ENCODE measurements at regions not wholly inside any gene's neighbourhood (a gene's known extent, or its start where the extent isn't known, plus 50 kb on each side); places are given as distances from the start of the nearest gene placed in this dataset.

GRCh38 chr14:83744224-83744623 lies 1785.7 kb upstream of the FLRT2 start:
- ChIA-PET POLR2A (no interaction called here), CTCF (no interaction called here)
- Histone ChIP-seq H3K9me3 (no peaks in the 10 kb centered on the region), H3K27ac (ENCODE audit: low read length) (no peak overlapping the region), H3K4me3 (ENCODE audit: control insufficient read depth in 1 of 2, extremely low read depth in 1 of 2, low read length in 1 of 2) (no peak overlapping the region), H3K4me1 (ENCODE audit: control insufficient read depth in 1 of 2, extremely low read depth in 1 of 2, insufficient read depth in 2 of 2, low read length in 2 of 2) (no peaks in the 10 kb centered on the region), H3K36me3 (ENCODE audit: control insufficient read depth in 2 of 2, extremely low read depth in 1 of 2, insufficient read depth in 1 of 2, low read length in 1 of 2) (no peaks in the 10 kb centered on the region), H3K27me3 (replicated peaks in 1 of 2; ENCODE audit: control insufficient read depth in 2 of 2, extremely low read depth in 1 of 2, insufficient read depth in 2 of 2, low read length in 1 of 2) (no peaks in the 10 kb centered on the region)
- no peaks in the 10 kb centered on the region for H3K36me3 Mint-ChIP-seq
- ATAC-seq (replicated peaks in 1 of 4): no peak
- no peak for DNase-seq
- H3K27ac Mint-ChIP-seq: no peak overlapping the region
- no CpG with 5 or more reads among the region's 1 CpG for WGBS (ENCODE audit: insufficient coverage)
- no peak overlapping the region for H3K4me3 Mint-ChIP-seq
- no peaks in the 10 kb centered on the region for H3K27me3 Mint-ChIP-seq
- peaks cover 7 to 27% (median 15%) of the 10 kb centered on the region in 3 donors for H3K9me3 Mint-ChIP-seq
- no peaks in the 10 kb centered on the region for H3K4me1 Mint-ChIP-seq

- no peak overlapping the region for H3K27ac Mint-ChIP-seq
- H3K36me3 Mint-ChIP-seq: no peaks in the 10 kb centered on the region
- no peak overlapping the region for H3K4me3 Mint-ChIP-seq
- ChIA-PET POLR2A (no interaction called here), CTCF (no interaction called here)
- no peaks in the 10 kb centered on the region for H3K4me1 Mint-ChIP-seq
- H3K4me1 ChIP-seq (ENCODE audit: control insufficient read depth in 1 of 2, extremely low read depth in 1 of 2, insufficient read depth in 2 of 2, low read length in 2 of 2): no peaks in the 10 kb centered on the region
- H3K9me3 Mint-ChIP-seq: peaks cover 7 to 31% (median 18%) of the 10 kb centered on the region in 3 donors
- no peaks in the 10 kb centered on the region for H3K27me3 ChIP-seq (replicated peaks in 1 of 2; ENCODE audit: control insufficient read depth in 2 of 2, extremely low read depth in 1 of 2, insufficient read depth in 2 of 2, low read length in 1 of 2)
- no peaks in the 10 kb centered on the region for H3K36me3 ChIP-seq (ENCODE audit: control insufficient read depth in 2 of 2, extremely low read depth in 1 of 2, insufficient read depth in 1 of 2, low read length in 1 of 2)
- H3K27ac ChIP-seq (ENCODE audit: low read length): no peak overlapping the region
- DNase-seq: no peak
- no peaks in the 10 kb centered on the region for H3K9me3 ChIP-seq
- ATAC-seq (replicated peaks in 1 of 4): no peak
- no CpG with 5 or more reads among the region's 2 CpGs for WGBS (ENCODE audit: insufficient coverage)
- H3K27me3 Mint-ChIP-seq: no peaks in the 10 kb centered on the region
- no peak overlapping the region for H3K4me3 ChIP-seq (ENCODE audit: control insufficient read depth in 1 of 2, extremely low read depth in 1 of 2, low read length in 1 of 2)
Measured at GRCh38 chr14:83744891-83745290, 1785.1 kb upstream of the FLRT2 start.

GRCh38 chr14:83746336-83746735 lies 1783.6 kb upstream of the FLRT2 start:
- Mint-ChIP-seq H3K9me3 (peaks cover 4 to 27% (median 18%) of the 10 kb centered on the region in 3 donors), H3K4me1 (no peaks in the 10 kb centered on the region), H3K4me3 (no peak overlapping the region), H3K27me3 (no peaks in the 10 kb centered on the region), H3K36me3 (no peaks in the 10 kb centered on the region), H3K27ac (no peak overlapping the region)
- ATAC-seq (replicated peaks in 1 of 4): no peak
- no peaks in the 10 kb centered on the region for H3K4me1 ChIP-seq (ENCODE audit: control insufficient read depth in 1 of 2, extremely low read depth in 1 of 2, insufficient read depth in 2 of 2, low read length in 2 of 2)
- H3K4me3 ChIP-seq (ENCODE audit: control insufficient read depth in 1 of 2, extremely low read depth in 1 of 2, low read length in 1 of 2): no peak overlapping the region
- ChIA-PET CTCF (no interaction called here), POLR2A (no interaction called here)
- H3K27me3 ChIP-seq (replicated peaks in 1 of 2; ENCODE audit: control insufficient read depth in 2 of 2, extremely low read depth in 1 of 2, insufficient read depth in 2 of 2, low read length in 1 of 2): no peaks in the 10 kb centered on the region
- 100% methylated on average over 1 of the region's 3 CpGs for WGBS (ENCODE audit: insufficient coverage)
- no peaks in the 10 kb centered on the region for H3K36me3 ChIP-seq (ENCODE audit: control insufficient read depth in 2 of 2, extremely low read depth in 1 of 2, insufficient read depth in 1 of 2, low read length in 1 of 2)
- DNase-seq: no peak
- no peaks in the 10 kb centered on the region for H3K9me3 ChIP-seq
- H3K27ac ChIP-seq (ENCODE audit: low read length): no peak overlapping the region

GRCh38 chr14:83757916-83758315 lies 1772.0 kb upstream of the FLRT2 start:
- ATAC-seq (replicated peaks in 1 of 4): no peak
- H3K36me3 Mint-ChIP-seq: no peaks in the 10 kb centered on the region
- H3K27me3 Mint-ChIP-seq: no peaks in the 10 kb centered on the region
- H3K9me3 ChIP-seq: no peaks in the 10 kb centered on the region
- H3K27ac Mint-ChIP-seq: no peak overlapping the region
- H3K27me3 ChIP-seq (replicated peaks in 1 of 2; ENCODE audit: control insufficient read depth in 2 of 2, extremely low read depth in 1 of 2, insufficient read depth in 2 of 2, low read length in 1 of 2): no peaks in the 10 kb centered on the region
- no peaks in the 10 kb centered on the region for H3K4me1 Mint-ChIP-seq
- H3K36me3 ChIP-seq (ENCODE audit: control insufficient read depth in 2 of 2, extremely low read depth in 1 of 2, insufficient read depth in 1 of 2, low read length in 1 of 2): no peaks in the 10 kb centered on the region
- POLR2A ChIA-PET: no interaction called here
- WGBS (ENCODE audit: insufficient coverage): no CpG with 5 or more reads among the region's 3 CpGs
- H3K4me3 ChIP-seq (ENCODE audit: control insufficient read depth in 1 of 2, extremely low read depth in 1 of 2, low read length in 1 of 2): no peak overlapping the region
- no peaks in the 10 kb centered on the region for H3K4me1 ChIP-seq (ENCODE audit: control insufficient read depth in 1 of 2, extremely low read depth in 1 of 2, insufficient read depth in 2 of 2, low read length in 2 of 2)
- DNase-seq: no peak
- CTCF ChIA-PET: no interaction called here
- no peak overlapping the region for H3K27ac ChIP-seq (ENCODE audit: low read length)
- H3K4me3 Mint-ChIP-seq: no peak overlapping the region
- peaks cover 0 to 8% (median 6%) of the 10 kb centered on the region in 3 donors for H3K9me3 Mint-ChIP-seq

GRCh38 chr14:83764656-83765599 lies 1765.0 kb upstream of the FLRT2 start:
- Mint-ChIP-seq H3K9me3 (peaks cover 4 to 26% (median 12%) of the 10 kb centered on the region in 3 donors), H3K4me3 (no peak overlapping the region), H3K27ac (no peak overlapping the region), H3K4me1 (no peaks in the 10 kb centered on the region), H3K27me3 (no peaks in the 10 kb centered on the region), H3K36me3 (no peaks in the 10 kb centered on the region)
- ChIA-PET POLR2A (no interaction called here), CTCF (no interaction called here)
- H3K4me1 ChIP-seq (ENCODE audit: control insufficient read depth in 1 of 2, extremely low read depth in 1 of 2, insufficient read depth in 2 of 2, low read length in 2 of 2): no peaks in the 10 kb centered on the region
- H3K9me3 ChIP-seq: no peaks in the 10 kb centered on the region
- no peaks in the 10 kb centered on the region for H3K27me3 ChIP-seq (replicated peaks in 1 of 2; ENCODE audit: control insufficient read depth in 2 of 2, extremely low read depth in 1 of 2, insufficient read depth in 2 of 2, low read length in 1 of 2)
- no peaks in the 10 kb centered on the region for H3K36me3 ChIP-seq (ENCODE audit: control insufficient read depth in 2 of 2, extremely low read depth in 1 of 2, insufficient read depth in 1 of 2, low read length in 1 of 2)
- no peak overlapping the region for H3K4me3 ChIP-seq (ENCODE audit: control insufficient read depth in 1 of 2, extremely low read depth in 1 of 2, low read length in 1 of 2)
- H3K27ac ChIP-seq (ENCODE audit: low read length): no peak overlapping the region
- WGBS (ENCODE audit: insufficient coverage): 56% methylated on average over 1 of the region's 8 CpGs
- ATAC-seq (replicated peaks in 1 of 4): no peak
- no peak for DNase-seq

- Mint-ChIP-seq H3K36me3 (no peaks in the 10 kb centered on the region), H3K4me1 (no peaks in the 10 kb centered on the region), H3K27me3 (no peaks in the 10 kb centered on the region), H3K27ac (no peak overlapping the region), H3K4me3 (no peak overlapping the region), H3K9me3 (peaks cover 4 to 21% (median 18%) of the 10 kb centered on the region in 3 donors)
- H3K36me3 ChIP-seq (ENCODE audit: control insufficient read depth in 2 of 2, extremely low read depth in 1 of 2, insufficient read depth in 1 of 2, low read length in 1 of 2): no peaks in the 10 kb centered on the region
- ATAC-seq (replicated peaks in 1 of 4): no peak
- no peak overlapping the region for H3K4me3 ChIP-seq (ENCODE audit: control insufficient read depth in 1 of 2, extremely low read depth in 1 of 2, low read length in 1 of 2)
- H3K27me3 ChIP-seq (replicated peaks in 1 of 2; ENCODE audit: control insufficient read depth in 2 of 2, extremely low read depth in 1 of 2, insufficient read depth in 2 of 2, low read length in 1 of 2): no peaks in the 10 kb centered on the region
- DNase-seq: no peak
- H3K9me3 ChIP-seq: no peaks in the 10 kb centered on the region
- H3K4me1 ChIP-seq (ENCODE audit: control insufficient read depth in 1 of 2, extremely low read depth in 1 of 2, insufficient read depth in 2 of 2, low read length in 2 of 2): no peaks in the 10 kb centered on the region
- WGBS (ENCODE audit: insufficient coverage): no CpG with 5 or more reads among the region's 1 CpG
- H3K27ac ChIP-seq (ENCODE audit: low read length): no peak overlapping the region
- ChIA-PET POLR2A (no interaction called here), CTCF (interaction anchor here in 1 of 2 donors (0.6 kb wide), 1 partner anchor 76 kb away, joined by 4 read pairs; no protein-coding TSS in a partner anchor)
Measured at GRCh38 chr14:83777516-83777915, 1752.4 kb upstream of the FLRT2 start.
